ENCODE measurements at regions not wholly inside any gene's neighbourhood (a gene's known extent, or its start where the extent isn't known, plus 50 kb on each side); places are given as distances from the start of the nearest gene placed in this dataset.
"Not testable (repeated sequence)": the region's sequence is repeated elsewhere in the genome, so short reads cannot be mapped to it uniquely, and the experiment has no call there.

GRCh38 chr10:4639960-4640359, 186.0 kb upstream of the AKR1E2 start:
- DNase-seq (ENCODE audit: low read depth in 2 of 3, low spot score in 2 of 3), result no peak

- no peak for DNase-seq (ENCODE audit: low read depth in 2 of 3, low spot score in 2 of 3)
Observed at GRCh38 chr10:4638099-4638498, 187.9 kb upstream of the AKR1E2 start.

GRCh38 chr10:4637657-4638056, 188.3 kb upstream of the AKR1E2 start:
- DNase-seq (ENCODE audit: low read depth in 2 of 3, low spot score in 2 of 3), result no peak

GRCh38 chr10:4635883-4636282, 190.1 kb upstream of the AKR1E2 start:
- DNase-seq (ENCODE audit: low read depth in 2 of 3, low spot score in 2 of 3), result no peak

GRCh38 chr10:4635388-4635787, 190.6 kb upstream of the AKR1E2 start:
- no peak for DNase-seq (ENCODE audit: low read depth in 2 of 3, low spot score in 2 of 3)

- no peak for DNase-seq (ENCODE audit: low read depth in 2 of 3, low spot score in 2 of 3)
Observed at GRCh38 chr10:4633776-4634175, 192.2 kb upstream of the AKR1E2 start.

- DNase-seq (ENCODE audit: low read depth in 2 of 3, low spot score in 2 of 3), result no peak
Observed at GRCh38 chr10:4633186-4633585, 192.8 kb upstream of the AKR1E2 start.

- no peak for DNase-seq (ENCODE audit: low read depth in 2 of 3, low spot score in 2 of 3)
Observed at GRCh38 chr10:4632757-4633156, 193.2 kb upstream of the AKR1E2 start.

- no peak for DNase-seq (ENCODE audit: low read depth in 2 of 3, low spot score in 2 of 3)
Observed at GRCh38 chr10:4626919-4627318, 199.1 kb upstream of the AKR1E2 start.

- DNase-seq (ENCODE audit: low read depth in 2 of 3, low spot score in 2 of 3), result no peak
Observed at GRCh38 chr10:4623757-4624420, 202.1 kb upstream of the AKR1E2 start.

GRCh38 chr10:4623200-4623599, 202.8 kb upstream of the AKR1E2 start:
- no peak for DNase-seq (ENCODE audit: low read depth in 2 of 3, low spot score in 2 of 3)

- no peak for DNase-seq (ENCODE audit: low read depth in 2 of 3, low spot score in 2 of 3)
Observed at GRCh38 chr10:4622384-4622783, 203.6 kb upstream of the AKR1E2 start.

GRCh38 chr10:4617589-4617988, 208.4 kb upstream of the AKR1E2 start:
- DNase-seq (ENCODE audit: low read depth in 2 of 3, low spot score in 2 of 3), result no peak

- no peak for DNase-seq (ENCODE audit: low read depth in 2 of 3, low spot score in 2 of 3)
Observed at GRCh38 chr10:4615042-4615441, 211.0 kb upstream of the AKR1E2 start.

- DNase-seq (ENCODE audit: low read depth in 2 of 3, low spot score in 2 of 3), result no peak
Observed at GRCh38 chr10:4609251-4609650, 216.8 kb upstream of the AKR1E2 start.

- DNase-seq (ENCODE audit: low read depth in 2 of 3, low spot score in 2 of 3), result no peak
Observed at GRCh38 chr10:4607681-4608080, 218.3 kb upstream of the AKR1E2 start.

GRCh38 chr10:4606856-4607636, 219.0 kb upstream of the AKR1E2 start:
- no peak for DNase-seq (ENCODE audit: low read depth in 2 of 3, low spot score in 2 of 3)

- no peak for DNase-seq (ENCODE audit: low read depth in 2 of 3, low spot score in 2 of 3)
Observed at GRCh38 chr10:4602764-4603491, 223.1 kb upstream of the AKR1E2 start.

- DNase-seq (ENCODE audit: low read depth in 2 of 3, low spot score in 2 of 3), result no peak
Observed at GRCh38 chr10:4599471-4599870, 226.5 kb upstream of the AKR1E2 start.

GRCh38 chr10:4597898-4598297, 228.1 kb upstream of the AKR1E2 start:
- not testable (repeated sequence) for DNase-seq (ENCODE audit: low read depth in 2 of 3, low spot score in 2 of 3)

GRCh38 chr10:4596951-4597350, 229.1 kb upstream of the AKR1E2 start:
- no peak for DNase-seq (ENCODE audit: low read depth in 2 of 3, low spot score in 2 of 3)

- no peak for DNase-seq (ENCODE audit: low read depth in 2 of 3, low spot score in 2 of 3)
Observed at GRCh38 chr10:4595719-4596319, 230.2 kb upstream of the AKR1E2 start.

Measured in activated CD8-positive, alpha-beta memory T cell treated with anti-CD3 and anti-CD28 coated beads for 48 hours (primary cell).